CD4-positive, alpha-beta T cell treated with Interleukin-12 subunit alpha and Interleukin-12 subunit beta, for 1 hour (primary cell): ENCODE measurements at regions not wholly inside any gene's neighbourhood (a gene's known extent, or its start where the extent isn't known, plus 50 kb on each side); places are given as distances from the start of the nearest gene placed in this dataset.
"Not testable (repeated sequence)": the region's sequence is repeated elsewhere in the genome, so short reads cannot be mapped to it uniquely, and the experiment has no call there.

ENCODE experiments used
- DNase-seq: peaks from one replicate; pipeline ENCODE4 v3.0.0-alpha.2; 2020

- no peak for DNase-seq
Measured at GRCh38 chr10:11691319-11691755, 50.8 kb upstream of the ECHDC3 start.

- no peak for DNase-seq
Measured at GRCh38 chr10:11689945-11690736, 52.0 kb upstream of the ECHDC3 start.

DNA sequence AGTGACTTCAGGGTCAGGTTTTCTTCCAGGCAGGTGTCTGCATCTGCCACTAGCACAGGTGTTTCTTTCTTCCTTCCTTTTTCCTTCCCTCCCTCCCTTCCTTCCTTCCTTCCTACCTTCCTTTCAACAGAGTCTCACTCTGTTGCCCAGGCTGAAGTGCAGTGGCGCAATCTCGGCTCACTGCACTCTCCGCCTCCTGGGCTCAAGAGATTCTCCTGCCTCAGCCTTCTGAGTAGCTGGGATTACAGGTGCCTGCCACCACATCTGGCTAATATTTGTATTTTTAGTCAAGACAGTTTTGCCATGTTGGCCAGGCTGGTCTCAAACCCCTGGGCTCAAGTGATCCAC lies 53.8 kb upstream of the ECHDC3 start:
- DNase-seq = not testable (repeated sequence)

- DNase-seq = no peak
Measured at GRCh38 chr10:11687779-11688447, 54.3 kb upstream of the ECHDC3 start.

- DNase-seq = no peak
Measured at GRCh38 chr10:11687357-11687771, 54.8 kb upstream of the ECHDC3 start.

- DNase-seq = peak; percentile 45
Measured at GRCh38 chr10:11685787-11686218, 56.4 kb upstream of the ECHDC3 start.

DNA sequence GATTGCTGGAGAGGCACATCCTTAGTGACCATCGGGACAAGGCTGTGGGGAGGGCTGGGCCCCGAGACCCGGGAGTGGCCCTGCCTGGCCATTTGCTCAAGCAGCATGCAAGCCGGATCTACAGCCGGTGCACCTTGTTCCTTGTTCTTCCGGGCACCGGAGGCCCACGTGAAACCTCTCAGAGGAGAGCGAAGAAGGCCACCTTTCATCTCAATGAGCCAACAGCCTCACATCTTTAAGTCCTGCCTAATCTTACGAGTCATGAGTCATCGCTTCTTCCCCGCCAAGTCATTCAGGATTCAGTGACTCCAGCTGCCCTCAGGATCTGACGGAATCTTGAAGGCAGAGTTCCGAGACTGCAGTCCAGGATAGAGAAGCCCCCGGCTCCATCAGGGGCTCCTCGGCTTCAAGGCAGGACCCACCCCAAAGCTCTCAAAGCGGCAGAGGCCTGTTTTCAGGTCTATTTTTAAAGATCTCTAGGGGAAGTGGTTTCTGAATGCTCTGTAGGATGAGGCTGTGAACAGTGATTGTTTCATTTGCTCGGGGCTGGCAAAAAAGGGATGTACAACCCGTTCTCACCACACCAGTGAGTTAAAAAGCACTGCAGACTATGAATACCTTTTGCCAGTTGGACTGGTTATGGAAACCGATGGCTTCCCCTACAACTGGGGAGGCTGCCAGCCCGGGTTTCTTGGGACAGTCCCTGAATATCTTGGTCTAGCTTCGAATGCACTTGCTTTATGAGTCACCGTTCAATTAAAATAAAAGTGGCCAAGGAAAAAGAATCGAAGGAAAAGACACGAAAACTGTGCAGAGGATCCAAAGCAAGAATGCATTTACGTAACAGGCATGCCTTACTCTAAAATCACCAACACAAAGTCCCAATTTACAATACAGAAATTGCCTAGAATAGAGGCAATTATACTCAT lies 57.2 kb upstream of the ECHDC3 start:
- peak; percentile 53 for DNase-seq

DNA sequence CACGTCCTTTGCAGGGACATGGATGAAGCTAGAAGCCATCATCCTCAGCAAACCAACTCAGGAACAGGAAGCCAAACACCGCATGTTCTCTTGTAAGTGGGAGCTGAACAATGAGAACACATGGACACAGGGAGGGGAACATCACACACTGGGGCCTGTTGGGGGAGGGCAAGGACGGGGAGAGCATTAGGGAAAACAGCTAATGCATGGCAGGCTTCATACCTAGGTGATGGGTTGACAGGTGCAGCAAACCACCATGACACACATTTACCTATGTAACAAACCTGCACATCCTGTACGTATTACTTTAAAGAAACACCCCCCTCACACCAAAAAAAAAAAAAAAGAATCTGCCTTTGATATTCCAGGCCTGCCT lies 57.9 kb upstream of the ECHDC3 start:
- not testable (repeated sequence) for DNase-seq

DNA sequence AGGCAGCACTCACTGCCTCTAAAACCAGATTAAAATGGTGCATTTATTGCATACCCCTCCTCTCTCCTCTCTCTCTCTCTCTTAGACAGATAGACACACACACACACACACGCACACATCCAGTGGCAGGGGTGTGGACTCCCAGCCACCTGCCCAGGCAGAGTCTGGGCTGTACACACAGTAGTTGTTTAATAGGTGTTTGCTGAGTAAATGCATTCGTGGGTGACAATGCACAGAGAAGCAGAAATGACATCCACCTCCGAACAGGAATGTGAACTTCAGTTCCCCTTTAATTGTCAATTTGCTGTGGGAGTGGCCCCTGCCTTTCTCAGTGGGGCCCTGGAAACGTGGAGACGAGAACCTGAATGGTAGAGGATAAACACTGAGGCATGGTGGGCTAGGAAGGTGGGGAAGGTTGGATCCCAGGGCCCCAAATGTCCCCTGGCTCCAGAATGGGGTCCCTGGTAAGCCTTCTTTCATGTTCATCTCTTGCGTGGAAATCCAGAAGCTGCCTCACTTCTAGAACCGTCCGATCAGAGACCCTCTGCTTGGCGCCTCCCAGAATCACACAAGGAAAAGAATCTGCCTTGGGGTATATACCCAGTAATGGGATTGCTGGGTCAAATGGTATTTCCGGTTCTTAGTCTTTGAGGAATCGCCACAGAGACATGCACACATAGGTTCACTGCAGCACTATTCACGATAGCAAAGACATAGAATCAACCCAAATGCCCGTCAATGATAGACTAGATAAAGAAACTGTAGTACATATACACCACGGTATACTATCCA lies 58.5 kb upstream of the ECHDC3 start:
- no peak for DNase-seq

DNA sequence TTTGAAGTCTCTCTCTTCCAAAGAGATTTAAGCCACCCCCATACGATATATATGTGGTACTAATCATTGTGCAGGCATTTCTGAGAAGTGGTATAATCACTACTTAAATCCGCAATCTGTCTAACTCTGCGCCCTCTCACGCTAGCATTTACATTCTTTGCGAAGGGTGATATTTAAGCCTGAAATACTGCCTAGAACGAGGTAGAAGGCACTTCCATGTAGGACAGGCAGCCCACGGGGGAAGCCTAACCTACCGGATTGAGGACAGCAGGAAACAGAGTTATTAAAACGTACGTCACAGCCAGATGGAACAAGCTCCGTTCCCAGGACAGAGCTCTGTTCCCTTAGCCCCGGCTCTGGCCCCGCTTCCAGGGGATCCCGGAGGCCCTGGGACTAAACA lies 59.3 kb upstream of the ECHDC3 start:
- DNase-seq = no peak

- DNase-seq = no peak
Measured at GRCh38 chr10:11682267-11682683, 59.9 kb upstream of the ECHDC3 start.

GRCh38 chr10:11680496-11680895 lies 61.7 kb upstream of the ECHDC3 start:
- no peak for DNase-seq

DNA sequence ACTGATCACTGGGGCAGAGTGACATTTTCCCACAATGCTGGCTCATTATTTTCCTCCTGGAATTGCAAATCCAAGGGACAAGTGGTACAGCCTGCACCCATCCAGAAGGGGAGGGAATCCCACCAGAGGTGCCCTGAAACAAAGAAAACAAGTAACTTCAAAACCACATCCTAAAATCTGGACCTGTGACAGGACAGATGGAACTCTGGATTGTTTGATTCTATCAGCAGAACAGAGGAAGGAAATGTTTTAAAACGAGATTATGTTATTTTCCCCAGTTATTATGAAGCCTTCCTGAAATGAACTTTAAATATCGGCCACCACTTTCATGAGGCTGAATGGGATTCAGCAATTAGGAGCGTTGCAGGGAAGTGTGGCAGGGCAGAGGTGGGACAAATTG lies 62.2 kb upstream of the ECHDC3 start:
- no peak for DNase-seq

DNA sequence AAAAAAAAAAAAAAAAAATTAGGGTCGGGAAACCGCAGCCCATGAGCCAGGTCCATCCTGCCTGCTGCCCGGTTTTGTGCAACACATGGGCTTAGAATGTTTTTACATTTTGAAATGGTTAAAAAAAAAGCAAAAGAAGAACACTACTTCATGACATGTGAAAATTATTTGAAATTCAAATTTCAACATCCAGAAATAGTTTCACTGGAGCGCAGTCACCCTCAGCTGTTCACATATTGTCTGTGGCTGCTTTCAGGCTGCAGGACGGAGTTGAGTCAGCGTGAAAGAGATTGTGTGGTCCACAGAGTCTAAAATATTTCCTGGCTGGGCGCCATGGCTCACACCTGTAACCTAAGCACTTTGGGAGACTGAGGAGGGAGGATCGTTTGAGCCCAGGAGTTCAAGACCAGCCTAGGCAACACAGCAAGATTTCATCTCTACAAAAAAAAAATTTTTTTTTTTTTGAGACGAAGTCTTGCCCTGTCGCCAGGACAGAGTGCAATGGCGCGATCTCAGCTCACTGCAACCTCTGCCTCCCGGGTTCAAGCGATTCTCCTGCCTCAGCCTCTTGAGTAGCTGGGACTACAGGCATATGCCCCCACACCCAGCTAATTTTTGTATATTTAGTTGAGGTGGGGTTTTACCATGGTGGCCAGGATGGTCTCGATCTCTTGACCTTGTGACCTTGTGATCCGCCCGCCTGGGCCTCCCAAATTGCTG lies 63.9 kb upstream of the ECHDC3 start:
- DNase-seq = no peak

DNA sequence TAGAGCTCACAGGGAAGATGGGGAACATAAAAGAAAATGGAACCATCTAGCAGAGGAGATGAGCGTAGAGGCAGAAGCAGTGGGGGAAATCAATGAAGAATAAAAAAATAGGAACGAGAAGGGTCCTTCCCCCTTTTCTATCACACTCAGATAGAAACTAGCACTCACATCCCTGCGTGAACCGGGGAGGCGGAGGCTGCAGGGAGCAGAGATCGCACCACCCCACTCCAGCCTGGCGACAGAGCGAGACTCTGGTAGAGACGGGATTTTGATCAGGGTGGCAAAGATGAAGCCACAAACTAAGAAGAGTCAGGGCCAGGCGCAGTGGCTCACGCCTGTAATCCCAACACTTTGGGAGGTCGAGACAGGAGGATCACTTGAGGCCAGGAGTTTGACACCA lies 64.7 kb upstream of the ECHDC3 start:
- DNase-seq = no peak

- no peak for DNase-seq
Measured at GRCh38 chr10:11673346-11674280, 62.2 kb upstream of the USP6NL start.

DNA sequence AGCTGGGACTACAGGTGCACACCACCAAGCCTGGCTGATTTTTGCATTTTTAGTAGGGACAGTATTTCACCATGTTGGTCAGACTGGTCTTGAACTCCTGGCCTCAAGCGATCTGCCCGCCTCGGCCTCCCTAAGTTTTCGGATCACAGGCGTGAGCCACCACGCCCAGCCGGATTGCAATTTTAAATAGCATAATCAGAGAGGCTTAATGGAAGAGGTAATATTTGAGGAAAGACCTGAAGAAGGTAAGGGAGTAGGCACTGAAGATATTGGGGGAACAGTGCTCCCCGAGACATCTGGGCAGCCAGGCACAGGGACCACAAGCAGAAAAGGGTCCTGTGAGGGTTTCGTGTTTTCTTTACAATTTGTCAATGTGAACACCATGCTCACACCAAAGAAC lies 61.4 kb upstream of the USP6NL start:
- DNase-seq = no peak

- no peak for DNase-seq
Measured at GRCh38 chr10:11670381-11670780, 58.9 kb upstream of the USP6NL start.

- no peak for DNase-seq
Measured at GRCh38 chr10:11668847-11669610, 57.6 kb upstream of the USP6NL start.

DNA sequence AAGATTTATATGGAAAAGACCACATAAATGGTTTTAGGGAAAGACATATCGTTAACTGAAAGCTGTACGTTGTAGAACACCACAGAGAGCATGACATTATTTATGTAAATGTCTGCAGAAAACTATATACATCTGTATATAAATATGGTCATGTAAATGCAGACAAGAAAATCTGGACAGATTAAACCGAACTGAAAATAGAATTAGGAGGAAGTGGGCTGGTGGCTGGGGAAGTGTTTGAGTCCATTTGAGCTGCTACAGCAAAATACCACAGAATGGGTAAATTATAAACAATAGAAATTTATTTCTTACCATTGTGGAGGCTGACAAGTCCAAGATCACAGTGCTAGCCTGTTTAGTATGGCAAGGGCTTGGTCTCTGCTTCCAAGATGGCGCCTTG lies 56.3 kb upstream of the USP6NL start:
- DNase-seq = no peak
